ENCODE measurements at regions not wholly inside any gene's neighbourhood (a gene's known extent, or its start where the extent isn't known, plus 50 kb on each side); places are given as distances from the start of the nearest gene placed in this dataset.

- no peak for DNase-seq (ENCODE audit: low read depth)
- no peak for TF ChIP-seq CTCF (IDR thresholded peaks at IDR 0.05; ENCODE audit: low read depth, low read length, missing control alignments)
- no peak overlapping the region for H3K4me3 ChIP-seq (ENCODE audit: low read depth, low read length)
Observed at GRCh38 chr5:166091931-166092330, 2199.5 kb upstream of the WWC1 start.

GRCh38 chr5:166093312-166093711 is 2198.1 kb upstream of the WWC1 start:
- DNase-seq (ENCODE audit: low read depth), result no peak
- no peak for TF ChIP-seq CTCF (IDR thresholded peaks at IDR 0.05; ENCODE audit: low read depth, low read length, missing control alignments)

GRCh38 chr5:166102947-166103346 is 2188.5 kb upstream of the WWC1 start:
- DNase-seq (ENCODE audit: low read depth), result no peak
- no peak overlapping the region for H3K4me3 ChIP-seq (ENCODE audit: low read depth, low read length)
- no peak for TF ChIP-seq CTCF (IDR thresholded peaks at IDR 0.05; ENCODE audit: low read depth, low read length, missing control alignments)

More at GRCh38 chr5:166093312-166093711, 2198.1 kb upstream of the WWC1 start:
- H3K4me3 ChIP-seq (ENCODE audit: low read depth, low read length), result no peak overlapping the region

- no peak overlapping the region for H3K4me3 ChIP-seq (ENCODE audit: low read depth, low read length)
- TF ChIP-seq CTCF (IDR thresholded peaks at IDR 0.05; ENCODE audit: low read depth, low read length, missing control alignments), result no peak
- no peak for DNase-seq (ENCODE audit: low read depth)
Observed at GRCh38 chr5:166111021-166111420, 2180.4 kb upstream of the WWC1 start.

GRCh38 chr5:166117072-166118066 is 2174.1 kb upstream of the WWC1 start:
- TF ChIP-seq CTCF (IDR thresholded peaks at IDR 0.05; ENCODE audit: low read depth, low read length, missing control alignments), result no peak
- no peak overlapping the region for H3K4me3 ChIP-seq (ENCODE audit: low read depth, low read length)
- no peak for DNase-seq (ENCODE audit: low read depth)

GRCh38 chr5:166119506-166119905 is 2171.9 kb upstream of the WWC1 start:
- DNase-seq (ENCODE audit: low read depth), result no peak
- no peak for TF ChIP-seq CTCF (IDR thresholded peaks at IDR 0.05; ENCODE audit: low read depth, low read length, missing control alignments)
- H3K4me3 ChIP-seq (ENCODE audit: low read depth, low read length), result no peak overlapping the region

Data from GM12864 (cell line).